ENCODE measurements at regions not wholly inside any gene's neighbourhood (a gene's known extent, or its start where the extent isn't known, plus 50 kb on each side); places are given as distances from the start of the nearest gene placed in this dataset.

- TF ChIP-seq EP300 (IDR thresholded peaks at IDR 0.05; ENCODE audit: low read depth) (no peak), CTCF (IDR thresholded peaks at IDR 0.05) (no peak), POLR2AphosphoS5 (IDR thresholded peaks at IDR 0.05) (no peak)
These were observed 220.0 kb downstream of the QKI start for GRCh38 chr6:163634211-163635171.
